ENCODE measurements at regions not wholly inside any gene's neighbourhood (a gene's known extent, or its start where the extent isn't known, plus 50 kb on each side); places are given as distances from the start of the nearest gene placed in this dataset.

DNA sequence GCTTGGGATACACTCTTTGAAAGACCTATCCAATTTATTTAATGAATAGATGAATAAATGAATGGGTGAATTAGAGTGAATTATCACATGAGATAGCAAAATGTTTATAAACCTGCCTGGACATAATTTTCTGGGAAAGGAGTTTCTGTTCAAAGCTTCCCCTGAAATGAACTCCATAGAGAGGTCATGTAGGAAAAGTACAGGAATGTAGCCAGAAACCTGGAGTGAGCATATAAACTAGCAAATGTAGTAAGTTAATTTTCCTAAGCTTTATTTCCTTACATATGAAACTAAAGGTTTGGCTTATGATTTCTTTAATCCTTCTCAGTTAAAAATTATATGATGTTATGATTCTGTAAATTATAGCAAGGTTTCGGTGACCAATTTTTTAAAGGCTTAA lies 380.3 kb upstream of the RSPO3 start:
- H3K27ac ChIP-seq (ENCODE audit: low read depth, low read length): no peak overlapping the region
- CTCF ChIA-PET: interaction anchor here (1.3 kb wide), 1 partner anchor 16 kb away, joined by 4 read pairs; no protein-coding TSS in a partner anchor
- RAD21 ChIA-PET (ENCODE audit: low non-redundant PET in 1 of 2, low total read pairs in 2 of 2, uncharacterized antibody in 2 of 2, unreplicated experiment in 2 of 2): no interaction called here
- ATAC-seq (no peak), DNase-seq (ENCODE audit: low read depth, low spot score) (no peak)
- no peak overlapping the region for H3K4me3 ChIP-seq (replicated peaks in 1 of 2; ENCODE audit: low read depth in 1 of 2, low read length in 2 of 2)
- no peak overlapping the region for H2AFZ ChIP-seq (ENCODE audit: low read depth, low read length, poor library complexity, severe bottlenecking)
- H3K9me3 ChIP-seq (ENCODE audit: control insufficient read depth in 1 of 2, insufficient read depth in 1 of 2, low read depth in 1 of 2, low read length in 2 of 2): no peaks in the 10 kb centered on the region
- no peaks in the 10 kb centered on the region for H3K27me3 ChIP-seq (ENCODE audit: insufficient read depth, low read length)
- POLR2A ChIA-PET: no interaction called here
- H3K9me2 ChIP-seq (ENCODE audit: insufficient read depth): no peaks in the 10 kb centered on the region
- no peaks in the 10 kb centered on the region for H4K20me1 ChIP-seq (ENCODE audit: insufficient read depth)
- H3K36me3 ChIP-seq (ENCODE audit: control insufficient read depth in 1 of 2, insufficient read depth in 2 of 2, low read length in 2 of 2): no peaks in the 10 kb centered on the region
- BruUV-seq (replicated peaks): no TSS peak
- no peak for TF ChIP-seq FOSL1 (IDR thresholded peaks at IDR 0.05; ENCODE audit: low read depth)
- TF ChIP-seq CEBPB (IDR thresholded peaks at IDR 0.05; ENCODE audit: low read depth): no peak
- TF ChIP-seq, protein P1, sequence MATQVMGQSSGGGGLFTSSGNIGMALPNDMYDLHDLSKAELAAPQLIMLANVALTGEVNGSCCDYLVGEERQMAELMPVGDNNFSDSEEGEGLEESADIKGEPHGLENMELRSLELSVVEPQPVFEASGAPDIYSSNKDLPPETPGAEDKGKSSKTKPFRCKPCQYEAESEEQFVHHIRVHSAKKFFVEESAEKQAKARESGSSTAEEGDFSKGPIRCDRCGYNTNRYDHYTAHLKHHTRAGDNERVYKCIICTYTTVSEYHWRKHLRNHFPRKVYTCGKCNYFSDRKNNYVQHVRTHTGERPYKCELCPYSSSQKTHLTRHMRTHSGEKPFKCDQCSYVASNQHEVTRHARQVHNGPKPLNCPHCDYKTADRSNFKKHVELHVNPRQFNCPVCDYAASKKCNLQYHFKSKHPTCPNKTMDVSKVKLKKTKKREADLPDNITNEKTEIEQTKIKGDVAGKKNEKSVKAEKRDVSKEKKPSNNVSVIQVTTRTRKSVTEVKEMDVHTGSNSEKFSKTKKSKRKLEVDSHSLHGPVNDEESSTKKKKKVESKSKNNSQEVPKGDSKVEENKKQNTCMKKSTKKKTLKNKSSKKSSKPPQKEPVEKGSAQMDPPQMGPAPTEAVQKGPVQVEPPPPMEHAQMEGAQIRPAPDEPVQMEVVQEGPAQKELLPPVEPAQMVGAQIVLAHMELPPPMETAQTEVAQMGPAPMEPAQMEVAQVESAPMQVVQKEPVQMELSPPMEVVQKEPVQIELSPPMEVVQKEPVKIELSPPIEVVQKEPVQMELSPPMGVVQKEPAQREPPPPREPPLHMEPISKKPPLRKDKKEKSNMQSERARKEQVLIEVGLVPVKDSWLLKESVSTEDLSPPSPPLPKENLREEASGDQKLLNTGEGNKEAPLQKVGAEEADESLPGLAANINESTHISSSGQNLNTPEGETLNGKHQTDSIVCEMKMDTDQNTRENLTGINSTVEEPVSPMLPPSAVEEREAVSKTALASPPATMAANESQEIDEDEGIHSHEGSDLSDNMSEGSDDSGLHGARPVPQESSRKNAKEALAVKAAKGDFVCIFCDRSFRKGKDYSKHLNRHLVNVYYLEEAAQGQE (IDR thresholded peaks at IDR 0.05; ENCODE audit: low read depth): no peak
- H3K9ac ChIP-seq (ENCODE audit: low read length): no peak overlapping the region
- no peaks in the 10 kb centered on the region for H3K79me2 ChIP-seq (ENCODE audit: insufficient read depth, low read length)
- H3K4me1 ChIP-seq (ENCODE audit: control insufficient read depth in 1 of 2, insufficient read depth in 2 of 2, low read length in 2 of 2): no peaks in the 10 kb centered on the region
- H3K4me2 ChIP-seq (ENCODE audit: low read length): no peak overlapping the region
- intact Hi-C loops (cut with micrococcal nuclease): no loop called here

DNA sequence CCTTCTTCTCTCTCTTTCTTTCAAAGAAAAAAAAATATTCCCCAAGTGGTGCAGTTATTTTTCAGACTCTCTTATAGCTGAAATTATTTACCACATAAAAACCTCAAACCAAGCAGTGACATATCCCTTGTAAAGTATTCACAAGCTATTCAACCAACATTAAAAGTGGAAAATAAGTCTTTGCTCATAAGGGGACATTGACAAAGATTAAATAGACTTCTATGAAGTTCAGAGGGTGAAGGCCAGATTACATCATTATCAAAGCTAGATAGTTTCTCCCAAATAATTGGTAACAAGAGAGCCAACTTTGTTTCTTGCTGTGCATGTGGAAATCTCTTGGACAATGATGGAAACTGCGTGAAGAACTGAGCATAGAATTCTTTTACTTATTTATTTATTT lies 379.8 kb upstream of the RSPO3 start:
- Histone ChIP-seq H3K9ac (ENCODE audit: low read length) (no peak overlapping the region), H3K4me3 (replicated peaks in 1 of 2; ENCODE audit: low read depth in 1 of 2, low read length in 2 of 2) (no peak overlapping the region), H3K27me3 (ENCODE audit: insufficient read depth, low read length) (no peaks in the 10 kb centered on the region), H2AFZ (ENCODE audit: low read depth, low read length, poor library complexity, severe bottlenecking) (no peak overlapping the region), H3K4me1 (ENCODE audit: control insufficient read depth in 1 of 2, insufficient read depth in 2 of 2, low read length in 2 of 2) (no peaks in the 10 kb centered on the region), H3K79me2 (ENCODE audit: insufficient read depth, low read length) (no peaks in the 10 kb centered on the region), H4K20me1 (ENCODE audit: insufficient read depth) (no peaks in the 10 kb centered on the region), H3K4me2 (ENCODE audit: low read length) (no peak overlapping the region), H3K36me3 (ENCODE audit: control insufficient read depth in 1 of 2, insufficient read depth in 2 of 2, low read length in 2 of 2) (no peaks in the 10 kb centered on the region), H3K9me3 (ENCODE audit: control insufficient read depth in 1 of 2, insufficient read depth in 1 of 2, low read depth in 1 of 2, low read length in 2 of 2) (no peaks in the 10 kb centered on the region), H3K27ac (ENCODE audit: low read depth, low read length) (no peak overlapping the region), H3K9me2 (ENCODE audit: insufficient read depth) (no peaks in the 10 kb centered on the region)
- DNase-seq (ENCODE audit: low read depth, low spot score) (no peak), ATAC-seq (no peak)
- no TSS peak for BruUV-seq (replicated peaks)
- ChIA-PET CTCF (no interaction called here), RAD21 (ENCODE audit: low non-redundant PET in 1 of 2, low total read pairs in 2 of 2, uncharacterized antibody in 2 of 2, unreplicated experiment in 2 of 2) (no interaction called here), POLR2A (no interaction called here)
- TF ChIP-seq, protein P1 (IDR thresholded peaks at IDR 0.05; ENCODE audit: low read depth): no peak
- TF ChIP-seq SP1 (IDR thresholded peaks at IDR 0.05; ENCODE audit: low read depth): no peak
- no peak for TF ChIP-seq CEBPB (IDR thresholded peaks at IDR 0.05; ENCODE audit: low read depth)
- intact Hi-C loops (cut with micrococcal nuclease): no loop called here
